Stomach (tissue), 4 donors: ENCODE measurements at regions not wholly inside any gene's neighbourhood (a gene's known extent, or its start where the extent isn't known, plus 50 kb on each side); places are given as distances from the start of the nearest gene placed in this dataset.

Experiments
- POLR2A ChIP-seq, 4 donors: fragments of 450-650 bp; IDR thresholded peaks; one replicate each; pipeline ENCODE4 v1.6.1; 2016; ENCODE audit warnings: antibody characterized with exemption in 4 of 4, control low read depth in 2 of 4, mild to moderate bottlenecking in 1 of 4, moderate library complexity in 1 of 4
- TF ChIP-seq, protein P1 (sequence below), 7 experiments: fragments of 450-650 bp in 4 of 7; fragments of 200-600 bp in 3 of 7; sonication (generic) in 3 of 7; IDR thresholded peaks; one replicate each; pipeline ENCODE4 v1.5.1; 2016 to 2019; ENCODE audit warnings: antibody characterized with exemption in 7 of 7, control low read depth in 2 of 7, mild to moderate bottlenecking in 1 of 7

DNA sequence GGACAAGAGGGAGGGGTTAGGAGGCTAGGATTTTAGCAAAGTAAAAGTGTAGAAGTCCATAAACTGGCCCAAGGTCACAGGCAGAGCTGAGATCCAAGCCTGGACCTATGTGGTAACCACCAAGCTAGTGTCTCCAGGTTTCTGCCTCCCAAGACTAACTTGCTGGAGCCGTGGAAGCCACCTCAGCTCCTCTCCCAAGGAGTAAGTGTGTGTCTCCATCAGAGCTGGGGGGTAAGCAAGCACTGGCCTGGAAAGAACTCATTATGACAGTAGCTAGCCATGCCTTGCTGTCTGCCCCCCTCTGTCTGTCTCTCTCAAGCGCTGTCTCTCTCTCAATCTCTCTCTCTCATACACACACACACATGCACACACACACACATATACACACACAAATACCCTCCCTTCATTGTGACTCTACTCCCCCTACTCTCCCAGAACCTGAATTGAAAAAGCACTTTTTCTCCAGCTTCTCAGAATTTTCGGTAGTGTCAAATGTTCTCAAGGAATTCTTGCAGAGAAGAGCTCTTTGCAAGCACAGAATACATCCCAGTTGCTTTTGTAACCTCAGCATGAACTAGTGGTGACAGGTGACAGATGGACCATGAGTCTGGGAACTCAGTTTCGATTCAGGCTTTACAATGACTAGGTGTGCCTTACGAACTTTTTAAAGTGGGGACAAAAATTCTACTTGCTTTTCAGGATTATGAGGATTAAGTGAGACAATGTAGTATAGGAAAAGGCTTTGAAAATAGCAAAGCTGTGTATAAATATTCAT is 238.0 kb upstream of the FGGY start:
- TF ChIP-seq, protein P1, sequence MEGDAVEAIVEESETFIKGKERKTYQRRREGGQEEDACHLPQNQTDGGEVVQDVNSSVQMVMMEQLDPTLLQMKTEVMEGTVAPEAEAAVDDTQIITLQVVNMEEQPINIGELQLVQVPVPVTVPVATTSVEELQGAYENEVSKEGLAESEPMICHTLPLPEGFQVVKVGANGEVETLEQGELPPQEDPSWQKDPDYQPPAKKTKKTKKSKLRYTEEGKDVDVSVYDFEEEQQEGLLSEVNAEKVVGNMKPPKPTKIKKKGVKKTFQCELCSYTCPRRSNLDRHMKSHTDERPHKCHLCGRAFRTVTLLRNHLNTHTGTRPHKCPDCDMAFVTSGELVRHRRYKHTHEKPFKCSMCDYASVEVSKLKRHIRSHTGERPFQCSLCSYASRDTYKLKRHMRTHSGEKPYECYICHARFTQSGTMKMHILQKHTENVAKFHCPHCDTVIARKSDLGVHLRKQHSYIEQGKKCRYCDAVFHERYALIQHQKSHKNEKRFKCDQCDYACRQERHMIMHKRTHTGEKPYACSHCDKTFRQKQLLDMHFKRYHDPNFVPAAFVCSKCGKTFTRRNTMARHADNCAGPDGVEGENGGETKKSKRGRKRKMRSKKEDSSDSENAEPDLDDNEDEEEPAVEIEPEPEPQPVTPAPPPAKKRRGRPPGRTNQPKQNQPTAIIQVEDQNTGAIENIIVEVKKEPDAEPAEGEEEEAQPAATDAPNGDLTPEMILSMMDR (IDR thresholded peaks at IDR 0.05) = no peak
- no peak for TF ChIP-seq POLR2A (IDR thresholded peaks at IDR 0.05)
